ENCODE measurements at regions not wholly inside any gene's neighbourhood (a gene's known extent, or its start where the extent isn't known, plus 50 kb on each side); places are given as distances from the start of the nearest gene placed in this dataset.

- Histone ChIP-seq H3K4me2 (ENCODE audit: insufficient read depth, low read length) (no peak overlapping the region), H2AFZ (ENCODE audit: low read depth, low read length) (no peak overlapping the region), H3K9me3 (replicated peaks; ENCODE audit: control insufficient read depth, insufficient read depth, low read length) (no peaks in the 10 kb centered on the region), H3K9ac (replicated peaks; ENCODE audit: extremely low read depth, insufficient read depth, low read length) (no peak overlapping the region), H3K9me1 (replicated peaks; ENCODE audit: control insufficient read depth, extremely low read depth, insufficient read depth, low read length) (no peaks in the 10 kb centered on the region), H4K20me1 (replicated peaks; ENCODE audit: control insufficient read depth, extremely low read depth, insufficient read depth, low read length) (no peaks in the 10 kb centered on the region), H3K4me1 (ENCODE audit: control insufficient read depth, extremely low read depth, insufficient read depth, low read length) (no peaks in the 10 kb centered on the region), H3K79me2 (ENCODE audit: control insufficient read depth, insufficient read depth, low read length) (no peaks in the 10 kb centered on the region), H3K27ac (ENCODE audit: insufficient read depth, low read depth, low read length) (no peak overlapping the region), H3K36me3 (ENCODE audit: control insufficient read depth in 2 of 2, extremely low read depth in 1 of 2, insufficient read depth in 2 of 2, low read length in 2 of 2) (no peaks in the 10 kb centered on the region), H3K4me3 (replicated peaks in 1 of 3; ENCODE audit: insufficient read depth in 1 of 3, low read depth in 1 of 3, low read length in 3 of 3) (no peak overlapping the region), H3K27me3 (ENCODE audit: control insufficient read depth in 2 of 2, insufficient read depth in 2 of 2, low read length in 2 of 2) (no peaks in the 10 kb centered on the region)
- no peak for TF ChIP-seq POLR2A (IDR thresholded peaks at IDR 0.05; ENCODE audit: low read depth, low read length)
- intact Hi-C loops (cut with micrococcal nuclease) (no loop called here), dilution Hi-C loops (cut with MboI; ENCODE audit: extremely low pct_ligation_motif_present, low sequenced_read_pairs) (no loop called here)
- ChIA-PET CTCF (no interaction called here), POLR2A (no interaction called here)
- DNase-seq (ENCODE audit: low read depth, low spot score) (no peak), FAIRE-seq (no peak)
- no TSS peak for BruUV-seq (replicated peaks)
These were observed 112.3 kb upstream of the TSPAN8 start for GRCh38 chr12:71270057-71270456.

DNA sequence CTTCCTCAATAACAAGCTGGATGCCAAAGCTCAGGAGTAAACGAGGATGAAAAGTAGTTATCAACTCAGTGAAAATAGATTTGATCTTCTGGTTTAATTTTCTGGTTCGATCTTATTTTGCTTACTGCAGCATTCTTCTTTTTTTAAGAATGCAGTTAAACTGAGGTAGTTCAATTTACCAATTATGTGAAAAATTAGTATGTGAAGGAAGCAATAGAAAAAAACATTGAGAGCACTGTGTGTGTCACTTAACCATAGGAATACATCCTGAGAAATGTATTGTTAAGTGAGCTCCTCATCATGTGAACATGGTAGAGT lies 111.4 kb upstream of the TSPAN8 start:
- BruUV-seq (replicated peaks), result no TSS peak
- POLR2A ChIA-PET, result no interaction called here

More for the DNA sequence above, 111.4 kb upstream of the TSPAN8 start:
- no peaks in the 10 kb centered on the region for H3K9me3 ChIP-seq (replicated peaks; ENCODE audit: control insufficient read depth, insufficient read depth, low read length)
- H3K9ac ChIP-seq (replicated peaks; ENCODE audit: extremely low read depth, insufficient read depth, low read length), result no peak overlapping the region
- H3K4me2 ChIP-seq (ENCODE audit: insufficient read depth, low read length), result no peak overlapping the region
- no peaks in the 10 kb centered on the region for H3K36me3 ChIP-seq (ENCODE audit: control insufficient read depth in 2 of 2, extremely low read depth in 1 of 2, insufficient read depth in 2 of 2, low read length in 2 of 2)
- H3K27me3 ChIP-seq (ENCODE audit: control insufficient read depth in 2 of 2, insufficient read depth in 2 of 2, low read length in 2 of 2), result no peaks in the 10 kb centered on the region
- H3K4me1 ChIP-seq (ENCODE audit: control insufficient read depth, extremely low read depth, insufficient read depth, low read length), result no peaks in the 10 kb centered on the region
- no peaks in the 10 kb centered on the region for H4K20me1 ChIP-seq (replicated peaks; ENCODE audit: control insufficient read depth, extremely low read depth, insufficient read depth, low read length)
- intact Hi-C loops (cut with micrococcal nuclease) (no loop called here), dilution Hi-C loops (cut with MboI; ENCODE audit: extremely low pct_ligation_motif_present, low sequenced_read_pairs) (no loop called here)
- H3K4me3 ChIP-seq (replicated peaks in 1 of 3; ENCODE audit: insufficient read depth in 1 of 3, low read depth in 1 of 3, low read length in 3 of 3), result no peak overlapping the region
- no peaks in the 10 kb centered on the region for H3K9me1 ChIP-seq (replicated peaks; ENCODE audit: control insufficient read depth, extremely low read depth, insufficient read depth, low read length)
- no peak overlapping the region for H3K27ac ChIP-seq (ENCODE audit: insufficient read depth, low read depth, low read length)
- H2AFZ ChIP-seq (ENCODE audit: low read depth, low read length), result no peak overlapping the region
- CTCF ChIA-PET, result no interaction called here
- no peak for FAIRE-seq
- no peaks in the 10 kb centered on the region for H3K79me2 ChIP-seq (ENCODE audit: control insufficient read depth, insufficient read depth, low read length)
- DNase-seq (ENCODE audit: low read depth, low spot score), result no peak
- TF ChIP-seq POLR2A (IDR thresholded peaks at IDR 0.05; ENCODE audit: low read depth, low read length), result no peak
- TF ChIP-seq MYC (IDR thresholded peaks at IDR 0.05; ENCODE audit: low read depth, low read length), result no peak
- TF ChIP-seq POLR2AphosphoS5 (IDR thresholded peaks at IDR 0.05; ENCODE audit: insufficient read depth, low read depth, low read length), result no peak
- TF ChIP-seq JUN (IDR thresholded peaks at IDR 0.05; ENCODE audit: borderline replicate concordance, insufficient read depth, insufficient read length, low read depth), result no peak
- no peak for TF ChIP-seq FOS (IDR thresholded peaks at IDR 0.05; ENCODE audit: borderline replicate concordance, insufficient read depth, low read length)
- TF ChIP-seq EZH2 (IDR thresholded peaks at IDR 0.05; ENCODE audit: borderline replicate concordance, low read depth, low read length, severe bottlenecking), result no peak
- TF ChIP-seq, protein P1, sequence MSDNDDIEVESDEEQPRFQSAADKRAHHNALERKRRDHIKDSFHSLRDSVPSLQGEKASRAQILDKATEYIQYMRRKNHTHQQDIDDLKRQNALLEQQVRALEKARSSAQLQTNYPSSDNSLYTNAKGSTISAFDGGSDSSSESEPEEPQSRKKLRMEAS (IDR thresholded peaks at IDR 0.05; ENCODE audit: insufficient read depth, insufficient read length), result no peak
